HG03432 (cell line): ENCODE measurements at regions not wholly inside any gene's neighbourhood (a gene's known extent, or its start where the extent isn't known, plus 50 kb on each side); places are given as distances from the start of the nearest gene placed in this dataset.

Experiments
- ATAC-seq: cut with Tn5 transposase; IDR thresholded peaks from one replicate; pipeline ENCODE4 v1.9.1; 2021; ENCODE audit warnings: mild to moderate bottlenecking, moderate library complexity; ENCODE audit not compliant: unreplicated experiment

GRCh38 chr6:139497345-139497961, 123.0 kb upstream of the CITED2 start:
- no peak for ATAC-seq

GRCh38 chr6:139496654-139497344, 122.4 kb upstream of the CITED2 start:
- ATAC-seq = no peak

GRCh38 chr6:139494376-139494990, 120.0 kb upstream of the CITED2 start:
- ATAC-seq = no peak

- ATAC-seq = peak; percentile 75
Measured at GRCh38 chr6:139490482-139490881, 116.0 kb upstream of the CITED2 start.

GRCh38 chr6:139486476-139486799, 112.0 kb upstream of the CITED2 start:
- no peak for ATAC-seq

- no peak for ATAC-seq
Measured at GRCh38 chr6:139485742-139486475, 111.5 kb upstream of the CITED2 start.

GRCh38 chr6:139485185-139485584, 110.7 kb upstream of the CITED2 start:
- ATAC-seq = no peak

- ATAC-seq = no peak
Measured at GRCh38 chr6:139483079-139483478, 108.6 kb upstream of the CITED2 start.

GRCh38 chr6:139482287-139482686, 107.8 kb upstream of the CITED2 start:
- ATAC-seq = no peak

- ATAC-seq = no peak
Measured at GRCh38 chr6:139480356-139481165, 106.1 kb upstream of the CITED2 start.

GRCh38 chr6:139479433-139480222, 105.2 kb upstream of the CITED2 start:
- ATAC-seq = no peak

GRCh38 chr6:139475646-139476045, 101.2 kb upstream of the CITED2 start:
- no peak for ATAC-seq

- ATAC-seq = no peak
Measured at GRCh38 chr6:139475241-139475640, 100.8 kb upstream of the CITED2 start.

GRCh38 chr6:139474145-139475108, 100.0 kb upstream of the CITED2 start:
- peak; percentile 45 for ATAC-seq

- no peak for ATAC-seq
Measured at GRCh38 chr6:139473731-139474130, 99.3 kb upstream of the CITED2 start.

GRCh38 chr6:139473231-139473701, 98.8 kb upstream of the CITED2 start:
- ATAC-seq = no peak

GRCh38 chr6:139472351-139473015, 98.0 kb upstream of the CITED2 start:
- ATAC-seq = no peak

GRCh38 chr6:139470997-139471396, 96.5 kb upstream of the CITED2 start:
- ATAC-seq = no peak
